ENCODE measurements at regions not wholly inside any gene's neighbourhood (a gene's known extent, or its start where the extent isn't known, plus 50 kb on each side); places are given as distances from the start of the nearest gene placed in this dataset.

DNA sequence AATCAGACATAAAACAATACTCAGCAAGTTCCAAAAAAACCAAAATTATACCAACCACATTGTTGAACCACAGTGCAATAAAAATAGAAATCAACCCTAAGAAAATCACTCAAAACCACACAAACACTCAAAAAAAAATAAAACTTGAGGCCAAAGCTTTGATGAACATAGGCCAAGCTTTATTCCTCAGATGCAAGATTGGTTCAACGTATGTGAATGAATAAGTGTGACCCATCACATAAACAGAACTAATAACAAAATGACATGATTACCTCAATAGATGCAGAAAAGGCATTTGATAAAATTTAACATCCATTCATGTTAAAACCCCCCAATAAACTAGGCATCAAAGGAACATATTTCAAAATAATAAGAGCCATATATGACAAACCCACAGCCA, 506.1 kb upstream of the FZD8 start:
- no peak for DNase-seq

DNA sequence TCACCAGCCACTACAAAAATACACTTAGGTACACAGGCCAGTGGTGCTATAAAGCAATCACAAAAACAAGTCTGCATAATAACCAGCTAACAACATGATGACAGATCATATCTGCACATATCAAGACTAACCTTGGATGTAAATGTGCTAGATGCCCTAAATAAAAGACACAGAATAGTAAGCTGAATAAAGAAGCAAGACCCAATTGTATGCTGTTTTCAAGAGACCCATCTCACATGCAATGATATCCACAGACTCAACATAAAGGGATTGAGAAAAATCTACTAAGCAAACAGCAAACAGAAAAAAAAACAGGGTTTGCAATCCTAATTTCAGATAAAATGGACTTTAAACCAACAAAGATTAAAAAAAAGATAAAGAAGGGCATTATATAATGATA, 505.4 kb upstream of the FZD8 start:
- DNase-seq, result no peak

DNA sequence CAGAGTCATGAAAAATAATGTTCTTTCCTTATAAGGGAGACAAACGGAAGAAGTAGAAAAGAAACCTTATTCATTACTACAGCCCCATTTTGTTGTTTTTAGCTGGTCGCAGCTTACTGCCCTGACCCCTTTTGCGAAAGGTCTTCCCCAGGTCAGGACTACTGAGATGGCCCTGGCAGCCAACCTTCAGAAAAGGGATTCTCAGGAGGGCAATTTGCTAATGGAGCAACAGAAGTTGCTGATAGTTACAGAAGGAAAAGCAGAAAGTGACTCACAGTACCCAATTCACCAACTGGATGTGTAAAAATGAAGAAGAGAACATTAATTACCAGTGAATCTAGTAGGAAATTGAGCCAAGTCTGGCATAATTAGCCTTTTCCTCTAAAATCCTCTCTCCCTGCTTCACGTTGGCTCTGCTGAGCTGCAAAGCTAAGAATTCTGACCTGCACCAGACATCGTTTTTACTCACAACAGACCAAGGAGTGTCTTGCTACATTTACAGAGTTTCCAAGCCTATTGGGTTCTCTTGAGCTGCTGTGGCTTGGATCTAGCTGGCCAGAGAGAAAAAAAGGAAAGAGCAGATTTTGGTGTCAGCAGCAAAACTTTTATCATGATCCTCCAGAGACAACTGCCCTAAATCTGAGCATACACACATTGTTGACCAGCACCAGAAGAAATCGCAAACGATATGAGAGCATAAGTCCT, 499.9 kb upstream of the FZD8 start:
- no peak for DNase-seq

DNA sequence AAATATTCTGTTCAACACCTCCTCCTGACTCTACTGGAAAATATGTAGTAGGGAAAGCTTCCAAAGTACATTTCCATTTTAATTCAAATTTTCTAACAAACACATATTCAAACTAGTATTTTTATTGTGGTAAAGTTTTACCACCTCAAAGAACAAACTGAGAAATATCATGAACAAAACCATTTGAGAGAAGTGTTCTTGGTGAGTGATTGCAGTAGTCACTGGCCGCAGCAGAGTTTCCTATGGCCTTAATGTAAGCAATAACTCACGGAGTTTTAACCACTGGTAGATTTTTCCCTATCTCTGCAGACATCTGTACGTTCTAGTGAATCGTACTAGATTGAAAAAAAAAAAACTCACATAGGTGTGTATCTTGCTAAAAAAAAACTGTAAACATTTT, 487.0 kb upstream of the FZD8 start:
- DNase-seq, result no peak

DNA sequence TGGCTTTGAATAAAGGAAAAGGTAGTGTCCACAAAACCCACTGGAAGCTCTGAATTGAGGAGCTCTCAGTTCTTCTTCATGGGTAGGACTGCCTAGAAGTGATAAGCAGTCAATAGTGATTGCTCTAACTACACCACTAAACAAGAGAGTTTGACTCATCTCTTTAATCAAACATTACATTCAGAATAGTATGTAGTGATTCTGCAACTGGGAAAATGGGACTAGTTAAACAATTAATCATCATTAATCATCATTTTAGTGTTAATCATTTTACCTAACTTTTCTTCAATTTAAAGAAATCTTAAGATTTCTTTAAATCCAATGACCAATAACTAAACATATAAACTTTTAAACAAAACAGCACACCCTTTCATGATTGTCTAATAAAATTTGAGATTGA, 484.0 kb upstream of the FZD8 start:
- DNase-seq, result no peak

DNA sequence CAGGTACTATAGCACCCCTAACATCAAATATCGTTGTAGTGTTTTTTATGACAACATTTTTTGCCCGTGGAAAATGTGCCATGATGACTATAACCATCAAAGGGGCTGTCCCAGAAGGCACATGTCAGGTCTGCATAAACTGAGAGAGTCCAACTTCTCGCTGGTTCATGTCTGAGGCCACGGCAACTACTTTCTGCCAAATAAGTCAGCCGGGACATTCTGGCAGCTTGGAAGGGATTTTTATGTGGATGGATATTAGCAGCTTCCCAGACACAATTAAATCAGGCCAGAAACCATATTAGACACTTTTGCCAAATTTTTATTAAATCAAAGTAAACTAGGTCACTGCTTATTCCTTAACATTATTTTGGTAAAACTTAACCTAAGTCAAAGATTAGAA, 477.4 kb upstream of the FZD8 start:
- DNase-seq, result no peak

DNA sequence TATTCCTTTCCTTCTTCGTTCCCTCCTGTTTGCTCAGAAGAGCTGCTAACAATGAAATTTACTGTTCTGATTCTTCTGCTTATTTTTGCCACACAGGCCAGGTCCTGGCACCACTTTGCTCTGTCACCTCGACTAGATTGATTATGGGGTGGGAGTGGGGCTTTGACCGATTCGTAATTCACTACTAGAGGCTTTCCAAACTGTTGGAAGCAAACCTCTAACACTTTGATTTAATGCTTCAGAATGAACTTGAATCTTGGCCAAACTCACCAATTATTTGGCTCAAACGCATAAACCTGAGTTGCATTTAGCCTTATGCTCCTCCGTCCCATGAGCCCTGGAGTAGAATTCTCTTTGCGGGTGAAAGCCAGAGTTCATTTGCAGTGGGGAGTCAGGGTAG, 476.2 kb upstream of the FZD8 start:
- DNase-seq, result no peak

DNA sequence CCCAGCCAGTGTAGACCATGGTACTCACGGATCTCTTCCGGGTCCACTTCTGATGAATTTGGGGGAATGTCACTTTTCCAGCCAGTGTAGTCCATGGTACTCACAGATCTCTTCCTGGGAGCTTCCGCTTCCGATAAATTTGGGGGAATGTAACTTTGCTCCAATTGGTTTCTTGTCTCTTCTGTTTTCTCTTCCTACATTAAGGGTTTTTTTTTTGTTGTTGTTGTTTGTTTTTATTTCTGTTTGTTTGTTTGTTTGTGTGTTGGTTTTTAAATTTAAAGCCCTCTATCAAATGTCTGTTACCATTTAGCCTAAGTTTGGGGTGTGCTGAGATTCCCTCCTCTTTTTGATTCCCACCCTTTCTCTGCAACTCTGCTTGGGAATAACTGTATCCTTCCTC, 475.8 kb upstream of the FZD8 start:
- no peak for DNase-seq

DNA sequence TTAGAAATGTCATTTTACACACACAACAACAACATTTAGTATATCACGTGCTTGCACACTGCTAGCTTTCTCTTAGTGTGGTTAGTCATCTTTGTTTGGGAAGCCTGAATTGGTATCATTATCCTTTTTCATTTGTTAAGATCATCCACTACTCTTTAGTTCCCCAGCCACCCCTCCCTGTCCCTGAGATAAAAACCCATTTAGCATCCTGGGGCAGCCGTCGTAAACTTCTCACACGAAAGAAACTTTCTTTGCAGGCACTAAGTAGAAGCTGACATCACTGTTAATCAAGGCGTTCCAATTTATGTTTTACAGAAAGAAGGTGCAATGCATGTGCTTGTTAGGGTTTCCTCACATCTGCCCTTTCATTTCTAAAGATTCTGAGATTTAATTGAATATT, 475.1 kb upstream of the FZD8 start:
- DNase-seq, result no peak

DNA sequence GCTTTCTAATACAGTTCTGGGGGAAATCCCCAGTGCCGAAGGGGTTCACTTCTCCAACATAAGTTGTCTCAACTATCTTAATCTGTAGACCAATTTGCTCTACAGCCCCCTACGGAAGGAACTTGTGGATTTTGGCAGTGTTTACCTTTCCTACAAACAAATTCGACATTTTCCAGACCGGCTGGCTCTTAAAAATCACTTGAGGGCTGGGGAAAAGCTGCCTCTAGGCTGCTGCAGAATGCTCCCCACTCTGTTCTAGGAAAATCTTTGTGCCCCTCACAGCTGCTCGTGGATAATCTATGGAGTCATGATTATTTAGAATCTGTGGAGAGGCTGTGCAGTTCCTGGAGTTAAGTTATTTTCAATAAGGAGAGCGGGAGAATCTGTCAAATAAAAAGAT, 474.6 kb upstream of the FZD8 start:
- no peak for DNase-seq

DNA sequence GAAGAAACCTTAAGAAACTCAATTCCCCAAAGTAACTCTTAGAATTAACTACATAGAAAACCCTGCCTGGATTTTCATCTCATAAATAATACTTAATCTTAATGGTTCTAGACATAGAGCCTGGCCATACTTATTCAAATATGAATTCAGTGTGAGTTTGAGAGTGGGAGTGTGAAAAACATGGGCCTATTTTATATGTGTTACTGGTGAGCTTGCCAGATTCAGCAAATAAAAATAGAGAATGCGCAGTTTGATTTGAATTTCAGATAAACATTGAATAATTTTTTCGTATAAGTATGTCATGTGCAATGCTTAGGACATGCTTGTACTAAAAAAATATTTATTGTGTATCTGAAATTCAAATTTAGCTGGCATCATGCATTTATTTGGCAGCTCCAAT, 473.9 kb upstream of the FZD8 start:
- no peak for DNase-seq

DNA sequence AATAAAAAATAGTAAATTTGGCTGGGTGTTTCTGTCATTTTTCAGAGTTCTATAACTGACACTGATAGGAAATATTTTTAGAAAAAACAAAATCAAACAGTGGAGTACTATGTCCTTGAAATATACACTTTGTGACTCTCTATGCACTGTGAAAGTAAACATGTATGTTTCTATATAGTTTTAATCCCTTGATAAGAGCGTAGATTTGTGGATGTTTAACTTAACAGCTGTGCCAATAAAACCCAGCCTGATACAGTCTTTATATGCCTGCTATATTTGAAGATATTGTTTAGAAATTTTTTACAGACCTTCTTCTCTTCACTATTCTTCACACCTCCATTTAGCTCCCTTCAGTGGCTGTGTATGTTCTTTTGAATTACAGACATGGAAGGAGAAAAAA, 473.3 kb upstream of the FZD8 start:
- DNase-seq, result no peak

DNA sequence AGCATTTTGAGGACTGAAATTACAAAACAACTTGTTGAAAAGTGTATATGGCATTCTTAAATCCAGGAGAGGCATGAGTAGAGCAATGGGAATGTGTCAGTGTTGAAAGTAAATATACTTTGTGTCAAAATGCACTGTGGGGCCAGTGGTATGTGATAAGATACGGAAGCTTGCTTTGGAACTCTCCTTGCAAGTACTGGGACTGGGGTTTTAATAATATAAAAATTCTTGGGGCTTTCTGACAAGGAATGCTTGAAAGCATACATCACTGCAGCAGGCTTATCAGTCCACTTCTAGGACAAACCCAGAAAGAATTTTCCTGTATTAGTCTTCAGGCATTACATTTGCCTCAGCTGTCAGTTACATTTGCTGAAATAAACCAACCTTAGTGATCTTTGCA, 472.8 kb upstream of the FZD8 start:
- DNase-seq, result no peak

DNA sequence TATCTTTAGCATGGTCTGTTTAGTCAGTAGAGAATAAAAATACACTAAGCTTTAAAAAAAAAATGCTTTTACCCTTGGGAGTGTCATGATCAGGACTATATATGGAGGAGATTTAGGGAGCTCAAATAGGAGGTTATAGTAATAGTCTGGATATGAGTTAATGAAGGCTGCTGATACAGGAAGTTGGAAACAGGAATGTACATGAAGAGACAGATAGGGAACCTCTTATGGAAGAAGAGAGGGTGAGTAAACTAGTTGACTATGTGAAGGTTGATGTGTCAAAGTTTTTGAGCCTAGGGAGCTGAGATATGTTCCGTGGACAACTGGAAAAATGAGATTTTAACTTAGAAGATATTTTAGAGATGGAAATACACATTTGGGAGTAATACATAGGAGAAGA, 472.0 kb upstream of the FZD8 start:
- DNase-seq, result no peak

DNA sequence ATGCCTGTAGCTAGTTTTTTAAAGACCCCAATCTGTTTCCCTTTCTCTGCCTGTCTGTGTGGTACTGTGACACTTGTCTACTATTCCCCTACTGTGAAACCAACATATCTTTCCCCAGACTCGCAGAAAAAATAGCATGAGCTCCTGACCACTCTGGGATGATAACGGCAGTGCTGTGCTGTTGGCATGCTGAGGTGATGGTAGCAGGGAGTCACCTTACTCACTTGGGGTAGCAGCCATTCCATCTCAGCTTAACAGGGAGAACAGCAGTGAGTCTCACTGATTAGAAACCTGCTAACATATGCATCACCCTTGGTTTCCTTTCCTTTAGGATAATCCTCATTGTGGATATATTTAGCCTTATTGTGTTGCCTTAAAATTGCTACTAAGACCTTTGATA, 469.6 kb upstream of the FZD8 start:
- no peak for DNase-seq

DNA sequence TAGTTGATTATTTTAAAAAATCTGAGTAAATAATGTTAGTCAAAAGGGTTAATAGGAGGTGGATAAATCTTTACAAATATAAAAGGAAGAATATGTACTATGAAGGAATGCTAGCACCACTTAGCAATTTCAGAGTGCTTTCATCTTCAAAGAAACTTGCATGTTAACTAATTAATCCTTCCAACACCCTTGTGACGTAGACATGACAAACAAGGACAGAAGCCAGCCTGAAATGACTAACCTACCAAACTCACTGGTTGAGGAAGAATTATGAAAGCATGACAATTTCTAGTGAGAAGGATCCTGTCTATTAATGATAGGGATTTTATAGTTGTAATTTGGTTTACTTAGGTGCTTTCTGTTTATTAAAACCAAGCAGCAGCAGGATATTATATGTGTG, 468.0 kb upstream of the FZD8 start:
- no peak for DNase-seq

DNA sequence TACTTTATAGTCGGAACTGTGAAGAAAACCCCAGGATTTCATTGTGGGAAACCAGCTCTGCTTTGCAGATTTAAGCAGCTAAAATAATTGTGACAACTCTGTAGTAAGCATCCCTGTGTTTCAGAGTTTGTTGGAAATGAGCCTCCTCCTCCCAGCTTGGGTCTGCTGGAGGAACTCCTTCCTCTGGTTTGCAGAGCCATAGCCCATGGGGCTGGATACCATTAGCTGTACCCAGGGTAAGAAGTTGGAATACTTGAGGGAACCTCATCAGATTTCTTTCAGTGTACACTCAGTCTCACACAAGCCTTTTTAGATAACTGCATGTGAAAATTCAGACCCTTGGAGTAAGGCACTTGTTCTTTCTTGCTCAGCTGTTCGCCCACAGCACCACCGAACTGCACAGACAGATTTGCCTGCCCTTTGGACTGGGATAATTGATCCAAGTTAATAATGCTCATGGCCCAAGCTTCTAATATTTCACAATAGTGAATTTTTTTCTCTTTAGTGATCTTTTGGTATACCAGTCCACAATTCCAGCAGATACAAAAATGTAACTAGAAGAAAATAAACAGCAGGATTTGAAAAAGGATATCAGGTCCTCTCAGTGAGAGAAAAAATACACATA, 467.4 kb upstream of the FZD8 start:
- DNase-seq, result no peak

DNA sequence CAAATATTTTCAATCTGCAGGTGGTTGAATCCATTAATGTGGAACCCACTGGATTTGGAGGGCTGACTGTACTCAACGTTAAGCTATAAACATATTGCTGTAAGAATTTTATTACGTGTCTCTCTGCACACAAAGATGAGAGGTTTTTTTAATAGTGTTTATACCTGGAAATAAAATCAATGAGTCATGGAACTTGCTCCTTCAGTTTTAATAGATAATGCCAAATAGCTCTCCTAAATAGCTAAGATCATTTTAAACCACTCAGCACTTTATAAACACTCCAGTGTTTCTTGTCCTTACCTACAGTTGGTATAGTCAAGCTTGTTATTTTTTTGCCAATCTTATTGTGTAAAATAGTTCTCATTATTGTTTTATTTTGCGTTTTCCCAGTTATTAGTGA, 455.6 kb upstream of the FZD8 start:
- no peak for DNase-seq

DNA sequence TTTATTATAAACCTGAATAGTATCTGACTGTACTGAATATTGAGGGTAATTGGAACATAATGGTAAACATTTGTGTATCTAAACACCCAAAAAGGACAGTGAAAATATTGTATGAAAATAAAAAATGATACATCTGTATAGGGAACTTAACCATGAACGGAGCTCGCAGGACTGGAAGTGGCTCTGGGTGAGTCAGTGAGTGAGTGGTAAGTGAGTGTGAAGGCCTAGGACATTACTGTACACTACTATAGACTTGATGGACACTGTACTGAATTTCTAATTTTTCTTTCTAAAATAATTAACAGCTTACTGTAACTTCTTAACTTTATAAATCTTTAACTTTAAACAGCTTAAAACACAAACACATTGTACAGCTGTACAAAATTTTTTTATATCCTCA, 454.5 kb upstream of the FZD8 start:
- no peak for DNase-seq

DNA sequence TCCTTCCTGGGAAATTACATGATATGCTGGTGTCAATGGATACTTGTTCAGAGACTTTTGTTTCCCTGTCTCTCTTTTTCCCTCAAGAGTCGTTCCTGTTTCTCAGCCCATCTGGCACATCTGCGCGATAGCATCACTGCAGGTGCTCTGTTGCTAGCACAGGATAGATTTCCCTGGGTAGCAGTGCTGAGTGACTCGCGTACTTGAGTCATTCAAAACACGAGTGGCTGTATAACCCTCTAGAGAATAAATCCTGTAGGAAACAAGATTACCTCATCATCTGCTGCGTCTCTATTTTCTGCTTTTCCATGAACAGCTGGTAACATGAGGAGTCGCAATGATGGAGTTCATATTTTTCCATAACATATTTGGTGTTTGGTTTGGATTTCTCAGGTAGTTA, 452.0 kb upstream of the FZD8 start:
- DNase-seq, result no peak

DNA sequence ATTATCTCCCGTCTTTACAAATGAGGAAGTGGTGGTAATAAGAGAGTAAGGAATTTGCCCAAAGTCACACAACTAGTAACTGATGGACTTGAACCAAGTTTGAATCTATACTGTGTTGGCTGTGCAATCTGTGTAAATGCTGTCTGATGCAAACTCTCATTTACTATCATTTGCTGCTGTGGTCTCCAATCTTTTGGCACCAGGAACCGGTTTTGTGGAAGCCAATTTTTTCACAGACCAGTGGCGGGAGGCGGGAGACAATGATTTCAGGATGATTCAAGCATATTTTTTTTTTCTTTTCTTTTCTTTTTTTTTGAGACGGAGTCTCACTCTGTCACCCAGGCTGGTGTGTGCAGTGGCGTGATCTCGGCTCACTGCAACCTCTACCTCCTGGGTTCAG, 450.0 kb upstream of the FZD8 start:
- DNase-seq, result no peak

DNA sequence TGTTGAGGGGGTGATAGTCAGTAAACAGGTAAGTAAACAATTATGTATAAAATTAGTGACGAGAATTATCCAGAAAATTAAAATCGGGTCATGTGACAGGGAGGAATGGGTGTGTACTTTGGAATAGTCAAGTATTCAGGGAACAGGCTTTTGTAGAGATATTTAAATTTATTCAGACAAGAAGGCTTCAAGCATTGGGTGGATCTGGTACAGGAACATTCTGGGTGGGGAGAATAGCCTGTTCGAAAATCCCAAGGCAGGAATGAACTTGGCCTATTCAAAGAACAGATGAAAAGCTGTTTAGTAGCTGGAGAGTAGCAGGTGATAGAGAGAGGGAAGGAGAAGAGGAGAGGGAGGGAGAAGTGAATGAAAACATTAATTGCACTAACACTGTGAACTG, 448.9 kb upstream of the FZD8 start:
- DNase-seq, result no peak

DNA sequence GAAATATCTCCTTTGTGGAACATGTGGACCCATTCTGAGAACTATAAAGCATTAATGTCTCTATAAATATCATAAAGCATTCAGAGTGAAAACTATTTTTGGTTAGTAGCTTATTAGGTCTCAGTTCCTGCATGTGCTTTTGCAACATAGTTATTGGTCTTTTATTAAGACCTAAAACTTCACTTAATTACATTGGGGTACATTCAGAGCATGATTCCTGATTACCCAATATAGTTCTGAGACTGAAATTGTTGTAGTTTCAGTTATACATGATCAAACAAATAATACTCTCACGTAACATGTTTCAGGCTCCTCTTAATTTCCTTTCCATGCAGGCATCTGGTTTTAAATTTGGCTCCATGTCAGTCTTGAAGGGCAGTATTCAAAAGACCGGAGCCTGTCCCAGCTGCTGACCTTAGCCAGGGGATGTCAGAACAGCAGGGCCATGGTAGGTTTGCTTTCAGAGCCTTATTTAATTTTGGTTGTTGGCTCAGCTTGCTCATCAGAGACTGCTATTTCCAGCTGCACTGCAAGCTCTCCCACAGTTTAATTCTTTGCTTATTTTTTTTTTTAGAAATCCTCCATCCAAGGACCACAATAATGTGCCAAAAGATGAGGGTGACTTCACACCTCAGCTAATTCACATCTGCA, 447.8 kb upstream of the FZD8 start:
- DNase-seq, result no peak
